Endothelial cell of umbilical vein (primary cell): ENCODE measurements at regions not wholly inside any gene's neighbourhood (a gene's known extent, or its start where the extent isn't known, plus 50 kb on each side); places are given as distances from the start of the nearest gene placed in this dataset.

ENCODE experiments used
- BruUV-seq: library from RNA; stranded (reverse); fragments of 400-500 nt; replicated peaks from 2 replicates; lab custom pipeline; 2021; lab: Mats Ljungman, UMichigan
- CTCF ChIA-PET: fragments of 300-600, 350-600 bp; sonication (Branson Sonifier 250); formaldehyde crosslinking; loops from one replicate; lab custom pipeline; 2021; ENCODE audit warnings: antibody characterized with exemption, inconsistent platforms; lab: Charles Lee
- POLR2A ChIA-PET: fragments of 300-600, 350-600 bp; sonication (Branson Sonifier 250); formaldehyde crosslinking; loops from one replicate; lab custom pipeline; 2021; ENCODE audit warnings: antibody characterized with exemption, inconsistent platforms; lab: Charles Lee
- DNase-seq: peaks from one replicate; pipeline ENCODE4 v3.0.0-alpha.2; 2011; ENCODE audit warnings: low read depth, low spot score
- FAIRE-seq: peaks from 2 replicates; lab custom pipeline; 2011; peaks lifted over from hg19 to GRCh38; lab: Jason Lieb, UNC
- H2AFZ ChIP-seq: 2 replicates; pipeline ENCODE4 v1.6.0; 2012; ENCODE audit warnings: low read depth, low read length, control low read depth, inconsistent platforms
- H3K27ac ChIP-seq: 2 replicates; pipeline ENCODE4 v1.5.1; 2011; ENCODE audit warnings: low read depth, mild to moderate bottlenecking, control low read depth, low read length, moderate library complexity; ENCODE audit not compliant: insufficient read depth
- H3K27me3 ChIP-seq, 2 experiments: 2 replicates each; pipeline versions ENCODE4 v1.6.0 to v1.6.1; 2011; ENCODE audit warnings: low read length in 2 of 2, mixed read lengths in 1 of 2; ENCODE audit not compliant: control insufficient read depth in 2 of 2, insufficient read depth in 2 of 2
- H3K36me3 ChIP-seq, 2 experiments: 2 replicates in 1 of 2; 3 replicates in 1 of 2; pipeline ENCODE4 v1.5.1; 2011; ENCODE audit warnings: low read length in 2 of 2, mild to moderate bottlenecking in 1 of 2, moderate library complexity in 1 of 2; ENCODE audit not compliant: control insufficient read depth in 2 of 2, insufficient read depth in 2 of 2; ENCODE audit errors: extremely low read depth in 1 of 2
- H3K4me1 ChIP-seq: 3 replicates; pipeline ENCODE4 v1.5.1; 2011; ENCODE audit warnings: mild to moderate bottlenecking, low read length; ENCODE audit not compliant: control insufficient read depth, insufficient read depth; ENCODE audit errors: extremely low read depth
- H3K4me2 ChIP-seq: 2 replicates; pipeline ENCODE4 v1.6.1; 2011; ENCODE audit warnings: low read length, control low read depth, mixed read lengths; ENCODE audit not compliant: insufficient read depth
- H3K4me3 ChIP-seq, 3 experiments: fragments of 200-600 bp in 1 of 3; sonication (generic), shearing (Covaris generic) in 1 of 3; replicated peaks in 1 of 3; 2 replicates each; pipeline ENCODE4 v1.5.1; 2011 to 2016; ENCODE audit warnings: control low read depth in 3 of 3, low read length in 3 of 3, mild to moderate bottlenecking in 2 of 3, inconsistent platforms in 1 of 3, low read depth in 1 of 3, moderate library complexity in 1 of 3; ENCODE audit not compliant: insufficient read depth in 1 of 3
- H3K79me2 ChIP-seq: 2 replicates; pipeline ENCODE4 v1.6.0; 2012; ENCODE audit warnings: low read length, inconsistent platforms; ENCODE audit not compliant: control insufficient read depth, insufficient read depth
- H3K9ac ChIP-seq: replicated peaks from 2 replicates; pipeline ENCODE3; 2011; ENCODE audit warnings: low read length, control low read depth; ENCODE audit not compliant: insufficient read depth; ENCODE audit errors: extremely low read depth
- H3K9me1 ChIP-seq: replicated peaks from 3 replicates; pipeline ENCODE4 v1.6.0; 2011; ENCODE audit warnings: mild to moderate bottlenecking, low read length; ENCODE audit not compliant: control insufficient read depth, insufficient read depth; ENCODE audit errors: extremely low read depth
- H3K9me3 ChIP-seq: replicated peaks from 2 replicates; pipeline ENCODE4 v1.5.1; 2012; ENCODE audit warnings: low read length, inconsistent platforms; ENCODE audit not compliant: control insufficient read depth, insufficient read depth
- H4K20me1 ChIP-seq: replicated peaks from 2 replicates; pipeline ENCODE3; 2011; ENCODE audit warnings: mild to moderate bottlenecking, low read length; ENCODE audit not compliant: control insufficient read depth, insufficient read depth; ENCODE audit errors: extremely low read depth
- EZH2 ChIP-seq: IDR thresholded peaks from 2 replicates; pipeline ENCODE4 v1.6.1; 2012; ENCODE audit warnings: borderline replicate concordance, low read depth, mild to moderate bottlenecking, moderate library complexity, low read length, inconsistent platforms; ENCODE audit not compliant: severe bottlenecking
- FOS ChIP-seq: IDR thresholded peaks from 2 replicates; pipeline ENCODE4 v1.6.1; 2011; ENCODE audit warnings: mild to moderate bottlenecking, low read length, moderate library complexity, borderline replicate concordance; ENCODE audit not compliant: insufficient read depth
- GATA2 ChIP-seq: IDR thresholded peaks from 2 replicates; pipeline ENCODE4 v1.7.0; 2011; ENCODE audit warnings: low read depth, mild to moderate bottlenecking, moderate library complexity, mixed read lengths, low read length; ENCODE audit not compliant: insufficient read length, insufficient read depth
- JUN ChIP-seq: IDR thresholded peaks from 2 replicates; pipeline ENCODE4 v1.6.1; 2011; ENCODE audit warnings: borderline replicate concordance, low read depth; ENCODE audit not compliant: insufficient read length, insufficient read depth
- MYC ChIP-seq: IDR thresholded peaks from one replicate; pipeline ENCODE4 v1.6.1; 2011; ENCODE audit warnings: mild to moderate bottlenecking, low read depth, low read length
- POLR2A ChIP-seq: IDR thresholded peaks from 2 replicates; pipeline ENCODE4 v1.6.1; 2012; ENCODE audit warnings: low read depth, mild to moderate bottlenecking, control low read depth, low read length
- POLR2AphosphoS5 ChIP-seq: IDR thresholded peaks from 2 replicates; pipeline ENCODE4 v1.6.1; 2012; ENCODE audit warnings: low read depth, mild to moderate bottlenecking, control low read depth, low read length, moderate library complexity; ENCODE audit not compliant: insufficient read depth
- dilution Hi-C: fragments of 300-500 bp; cut with MboI; formaldehyde crosslinking; loops from one replicate; pipeline ENCODE4 v1.15.0; 2019; ENCODE audit warnings: low sequenced_read_pairs; ENCODE audit not compliant: extremely low pct_ligation_motif_present
- intact Hi-C: fragments of 100-400 bp; cut with micrococcal nuclease; formaldehyde crosslinking; loops from one replicate; pipeline ENCODE4 v1.10.0; 2022
- TF ChIP-seq, protein P1 (sequence below): IDR thresholded peaks from 2 replicates; pipeline ENCODE4 v1.6.1; 2011; ENCODE audit not compliant: insufficient read depth, insufficient read length
- TF ChIP-seq, protein P2 (sequence below), 2 donors: IDR thresholded peaks; 1 replicate in 1 of 2; 2 replicates in 1 of 2; pipeline ENCODE4 v1.5.1; 2011; ENCODE audit warnings: low read length in 2 of 2, mild to moderate bottlenecking in 2 of 2, moderate library complexity in 2 of 2, control low read depth in 1 of 2, inconsistent platforms in 1 of 2, low read depth in 1 of 2; ENCODE audit not compliant: insufficient read depth in 1 of 2; ENCODE audit errors: extremely low read depth in 1 of 2

DNA sequence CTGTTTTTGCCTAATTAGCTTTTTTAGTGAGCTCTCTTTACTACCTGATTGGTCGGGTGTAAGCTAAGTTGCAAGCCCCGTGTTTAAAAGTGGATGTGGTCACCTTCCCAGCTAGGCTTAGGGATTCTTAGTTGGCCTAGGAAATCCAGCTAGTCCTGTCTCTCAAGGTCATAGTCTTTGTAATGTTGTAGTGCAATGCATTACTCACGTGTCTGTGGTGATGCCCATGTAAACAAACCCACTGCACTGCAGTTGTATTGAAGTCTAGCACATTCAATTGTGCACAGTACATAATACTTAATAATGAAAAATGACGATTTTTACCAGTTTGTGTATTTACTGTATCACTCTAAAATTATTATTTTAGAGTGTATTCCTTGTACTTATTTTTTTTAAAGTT lies 335.5 kb downstream of the NUAK1 start:
- Histone ChIP-seq H3K27me3 (peaks cover 2 to 5% of the 10 kb centered on the region in 2 experiments), H3K79me2 (no peaks in the 10 kb centered on the region), H3K27ac (no peak overlapping the region), H2AFZ (no peak overlapping the region), H3K9me1 (no peaks in the 10 kb centered on the region), H3K9ac (no peak overlapping the region), H4K20me1 (no peaks in the 10 kb centered on the region), H3K9me3 (no peaks in the 10 kb centered on the region), H3K4me3 (no peak overlapping the region), H3K4me2 (no peak overlapping the region), H3K4me1 (no peaks in the 10 kb centered on the region), H3K36me3 (no peaks in the 10 kb centered on the region)
- CTCF ChIA-PET, result no interaction called here
- FAIRE-seq (no peak), DNase-seq (no peak)
- POLR2A ChIA-PET, result no interaction called here
- dilution Hi-C loops (no loop called here), intact Hi-C loops (no loop called here)
- BruUV-seq, result no TSS peak
- TF ChIP-seq EZH2 (no peak), GATA2 (no peak), JUN (no peak)
- TF ChIP-seq, protein P1, sequence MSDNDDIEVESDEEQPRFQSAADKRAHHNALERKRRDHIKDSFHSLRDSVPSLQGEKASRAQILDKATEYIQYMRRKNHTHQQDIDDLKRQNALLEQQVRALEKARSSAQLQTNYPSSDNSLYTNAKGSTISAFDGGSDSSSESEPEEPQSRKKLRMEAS, result no peak

DNA sequence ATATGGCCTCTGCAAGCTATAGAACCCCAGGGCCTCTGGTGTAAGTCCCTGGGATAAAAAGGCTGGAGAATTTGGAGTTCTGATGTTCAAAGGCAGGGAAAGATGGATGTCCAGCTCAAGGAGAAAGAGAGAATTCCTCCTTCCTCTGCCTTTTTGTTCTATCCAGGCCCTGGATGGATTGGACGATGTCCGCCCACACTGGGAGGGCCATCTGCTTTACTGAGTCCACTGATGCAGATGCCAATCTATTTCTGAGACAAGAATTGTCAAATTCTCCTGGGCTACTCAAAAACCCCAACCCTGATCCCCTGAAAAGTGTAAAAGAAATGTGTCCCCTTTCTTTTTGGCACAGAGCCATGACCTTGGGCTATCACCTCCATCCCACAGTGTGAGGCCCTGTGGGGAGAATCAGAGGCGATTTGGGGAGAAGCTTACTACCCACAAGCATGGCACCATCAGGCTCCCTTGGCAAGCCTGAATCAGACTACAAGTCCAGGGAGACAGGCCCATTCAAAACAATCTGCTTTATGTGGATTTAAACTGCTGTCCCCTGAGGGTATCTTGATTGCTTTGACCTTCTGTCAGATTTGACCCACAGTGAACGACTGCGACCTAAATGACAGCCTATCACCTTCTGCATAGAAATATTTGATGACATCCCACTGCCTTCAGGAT lies 334.0 kb downstream of the NUAK1 start:
- no peaks in the 10 kb centered on the region for H4K20me1 ChIP-seq
- H3K4me2 ChIP-seq, result no peak overlapping the region
- CTCF ChIA-PET, result no interaction called here
- POLR2A ChIA-PET, result no interaction called here
- dilution Hi-C loops (no loop called here), intact Hi-C loops (no loop called here)
- H3K9me1 ChIP-seq, result no peaks in the 10 kb centered on the region
- H2AFZ ChIP-seq, result no peak overlapping the region
- no peak for TF ChIP-seq POLR2AphosphoS5
- TF ChIP-seq, protein P2, sequence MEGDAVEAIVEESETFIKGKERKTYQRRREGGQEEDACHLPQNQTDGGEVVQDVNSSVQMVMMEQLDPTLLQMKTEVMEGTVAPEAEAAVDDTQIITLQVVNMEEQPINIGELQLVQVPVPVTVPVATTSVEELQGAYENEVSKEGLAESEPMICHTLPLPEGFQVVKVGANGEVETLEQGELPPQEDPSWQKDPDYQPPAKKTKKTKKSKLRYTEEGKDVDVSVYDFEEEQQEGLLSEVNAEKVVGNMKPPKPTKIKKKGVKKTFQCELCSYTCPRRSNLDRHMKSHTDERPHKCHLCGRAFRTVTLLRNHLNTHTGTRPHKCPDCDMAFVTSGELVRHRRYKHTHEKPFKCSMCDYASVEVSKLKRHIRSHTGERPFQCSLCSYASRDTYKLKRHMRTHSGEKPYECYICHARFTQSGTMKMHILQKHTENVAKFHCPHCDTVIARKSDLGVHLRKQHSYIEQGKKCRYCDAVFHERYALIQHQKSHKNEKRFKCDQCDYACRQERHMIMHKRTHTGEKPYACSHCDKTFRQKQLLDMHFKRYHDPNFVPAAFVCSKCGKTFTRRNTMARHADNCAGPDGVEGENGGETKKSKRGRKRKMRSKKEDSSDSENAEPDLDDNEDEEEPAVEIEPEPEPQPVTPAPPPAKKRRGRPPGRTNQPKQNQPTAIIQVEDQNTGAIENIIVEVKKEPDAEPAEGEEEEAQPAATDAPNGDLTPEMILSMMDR (IDR thresholded peaks at IDR 0.05; ENCODE audit: extremely low read depth in 1 of 2, insufficient read depth in 1 of 2, low read depth in 1 of 2, low read length in 2 of 2), result no peak
- TF ChIP-seq POLR2A, result no peak
- no peak for TF ChIP-seq FOS
- no peak for TF ChIP-seq GATA2
- TF ChIP-seq EZH2, result no peak
- no peak for TF ChIP-seq JUN
- TF ChIP-seq, protein P1, result no peak
- TF ChIP-seq MYC, result no peak
- H3K9me3 ChIP-seq, result no peaks in the 10 kb centered on the region
- no peak for DNase-seq
- H3K4me1 ChIP-seq, result no peaks in the 10 kb centered on the region
- peaks cover 4 to 13% of the 10 kb centered on the region in 2 experiments for H3K27me3 ChIP-seq
- no peak overlapping the region for H3K9ac ChIP-seq
- no peak for FAIRE-seq
- no peak overlapping the region for H3K4me3 ChIP-seq
- H3K79me2 ChIP-seq, result no peaks in the 10 kb centered on the region
- no TSS peak for BruUV-seq
- H3K36me3 ChIP-seq, result no peaks in the 10 kb centered on the region
- no peak overlapping the region for H3K27ac ChIP-seq
